ACC112 (cell line): ENCODE measurements at regions not wholly inside any gene's neighbourhood (a gene's known extent, or its start where the extent isn't known, plus 50 kb on each side); places are given as distances from the start of the nearest gene placed in this dataset.

ENCODE experiments used
- H2AFZ ChIP-seq: fragments of 200-600 bp; sonication (generic); one replicate; pipeline ENCODE4 v1.6.0; 2017; ENCODE audit warnings: antibody characterized with exemption, low read length; ENCODE audit not compliant: unreplicated experiment
- H3K27ac ChIP-seq: fragments of 200-600 bp; sonication (generic); 2 replicates; pipeline ENCODE4 v1.5.1; 2014; ENCODE audit warnings: low read depth, mild to moderate bottlenecking, antibody characterized with exemption, low read length, moderate library complexity
- H3K27me3 ChIP-seq: fragments of 200-600 bp; sonication (generic); 2 replicates; pipeline ENCODE4 v1.6.1; 2014; ENCODE audit warnings: mild to moderate bottlenecking, antibody characterized with exemption, low read length, moderate library complexity, mixed read lengths; ENCODE audit not compliant: insufficient read depth
- H3K36me3 ChIP-seq: fragments of 200-600 bp; sonication (generic); 2 replicates; pipeline ENCODE4 v1.6.1; 2016; ENCODE audit warnings: mild to moderate bottlenecking, antibody characterized with exemption, low read length, moderate library complexity, mixed read lengths; ENCODE audit not compliant: insufficient read depth
- H3K4me1 ChIP-seq: fragments of 200-600 bp; sonication (generic); one replicate; pipeline ENCODE4 v1.6.1; 2016; ENCODE audit warnings: low read length, mixed read lengths; ENCODE audit not compliant: insufficient read depth, unreplicated experiment, control insufficient read depth
- H3K4me3 ChIP-seq: fragments of 200-600 bp; sonication (generic); 2 replicates; pipeline ENCODE4 v1.5.1; 2014; ENCODE audit warnings: mild to moderate bottlenecking, low read depth, low read length
- H3K79me2 ChIP-seq: fragments of 200-600 bp; sonication (generic); one replicate; pipeline ENCODE4 v1.6.0; 2016; ENCODE audit warnings: low read length; ENCODE audit not compliant: control insufficient read depth, unreplicated experiment, insufficient read depth

DNA sequence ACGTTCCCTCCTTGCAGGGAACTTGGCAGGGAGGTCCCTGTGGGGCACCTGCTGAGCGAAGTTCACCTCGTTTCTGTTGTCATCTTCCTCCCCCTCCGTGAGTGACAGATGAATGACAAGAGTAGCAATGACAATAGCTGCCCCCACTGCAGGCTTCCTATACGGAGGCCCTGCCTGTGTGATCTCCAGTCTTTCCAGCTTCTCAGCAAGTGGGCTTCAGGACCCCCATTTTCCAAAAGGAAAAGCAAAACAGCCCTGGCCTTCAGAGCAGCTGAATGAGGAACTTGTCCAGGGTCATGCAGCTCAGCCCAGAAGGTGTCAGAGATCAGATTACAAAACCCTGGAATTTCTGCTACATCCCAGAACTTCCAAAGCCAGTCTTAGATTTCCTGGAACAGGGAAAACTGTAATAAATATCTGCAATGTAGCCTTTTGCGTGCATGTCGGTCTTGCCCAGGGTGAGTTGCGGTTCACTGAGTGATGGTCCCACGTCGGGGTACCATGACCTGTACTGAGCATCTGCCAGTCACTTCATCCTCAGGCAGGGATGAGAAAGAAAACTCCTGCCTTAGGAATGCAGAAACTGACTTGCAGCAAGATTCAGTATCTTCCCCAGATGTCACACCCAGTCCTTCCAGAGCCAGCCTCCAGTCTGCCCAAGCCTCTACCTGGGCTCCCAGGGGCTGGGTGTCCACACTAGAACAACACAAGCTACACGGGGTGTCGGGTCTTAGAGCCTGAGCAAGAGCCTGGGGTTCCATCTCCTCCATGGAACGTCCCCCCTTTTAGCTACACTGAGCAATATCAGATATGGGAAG is 1457.0 kb downstream of the BRD1 start:
- Histone ChIP-seq H3K27ac (no peak overlapping the region), H3K36me3 (no peaks in the 10 kb centered on the region), H3K27me3 (no peaks in the 10 kb centered on the region), H2AFZ (no peak overlapping the region), H3K4me3 (no peak overlapping the region), H3K4me1 (no peaks in the 10 kb centered on the region), H3K79me2 (no peaks in the 10 kb centered on the region)

DNA sequence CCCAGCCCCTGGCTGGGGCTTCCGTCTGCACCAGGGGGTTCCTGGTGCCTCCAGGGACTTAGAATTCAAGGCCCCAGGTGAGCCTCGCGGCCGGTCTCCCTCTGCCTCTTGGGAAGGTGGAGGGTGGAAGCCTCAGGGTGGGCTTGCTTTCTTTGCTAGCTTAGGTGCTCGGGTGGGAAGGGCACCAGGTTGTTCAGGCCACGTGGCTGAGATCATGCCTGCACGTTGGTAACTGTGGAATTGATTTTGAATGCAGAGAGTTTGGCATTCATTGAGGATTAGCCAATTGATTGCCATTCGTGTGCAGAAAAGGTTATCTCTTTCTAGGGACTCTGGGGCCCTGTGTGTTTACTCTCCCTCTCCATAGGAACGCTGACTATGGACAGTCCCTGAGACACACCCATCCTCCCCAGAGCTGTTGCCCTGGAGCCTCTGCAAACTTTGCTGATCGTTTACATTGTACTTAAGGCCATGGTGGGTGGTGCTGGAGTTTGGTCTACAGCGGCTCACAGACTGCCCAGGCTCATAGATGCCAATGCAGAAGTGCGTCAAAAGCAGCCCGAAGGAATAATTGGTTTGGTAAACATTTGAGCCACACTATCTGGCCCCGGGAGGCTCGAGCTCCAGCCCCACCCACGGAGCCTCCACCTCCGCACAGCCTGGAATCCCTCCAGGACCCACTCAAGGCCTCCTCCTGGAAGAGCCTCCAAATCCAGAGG is 1457.7 kb downstream of the BRD1 start:
- H2AFZ ChIP-seq, result no peak overlapping the region
- no peaks in the 10 kb centered on the region for H3K4me1 ChIP-seq
- no peaks in the 10 kb centered on the region for H3K79me2 ChIP-seq
- H3K27ac ChIP-seq, result no peak overlapping the region
- H3K36me3 ChIP-seq, result no peaks in the 10 kb centered on the region
- H3K27me3 ChIP-seq, result no peaks in the 10 kb centered on the region
- H3K4me3 ChIP-seq, result no peak overlapping the region

DNA sequence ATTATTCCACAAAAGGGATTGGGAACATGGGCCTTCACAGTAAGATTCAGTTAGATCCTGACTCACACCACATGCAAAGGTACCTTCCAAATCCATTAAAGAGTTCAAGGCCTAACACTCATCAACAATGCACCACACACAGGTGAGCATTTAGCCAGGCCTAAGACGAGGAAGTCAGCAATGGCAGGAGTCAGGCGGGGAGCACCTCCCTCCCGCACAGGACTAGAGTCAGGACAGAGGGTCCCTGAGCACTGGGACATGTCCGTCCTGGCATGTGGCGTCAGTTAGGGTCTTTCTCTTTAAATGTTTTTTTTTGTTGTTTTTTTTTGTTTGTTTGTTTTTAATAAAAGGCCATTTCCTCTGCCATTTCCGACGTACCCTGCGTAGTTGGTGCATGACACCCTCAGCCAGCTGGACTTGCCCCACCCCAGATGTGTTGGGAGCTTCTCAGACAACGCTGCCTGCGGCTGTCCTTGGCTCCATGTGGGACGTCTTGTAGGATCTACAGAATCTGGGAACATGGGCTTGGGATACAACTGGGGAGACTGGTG is 1458.6 kb downstream of the BRD1 start:
- Histone ChIP-seq H2AFZ (no peak overlapping the region), H3K4me3 (no peak overlapping the region), H3K36me3 (no peaks in the 10 kb centered on the region), H3K27ac (no peak overlapping the region), H3K4me1 (no peaks in the 10 kb centered on the region), H3K79me2 (no peaks in the 10 kb centered on the region), H3K27me3 (no peaks in the 10 kb centered on the region)

DNA sequence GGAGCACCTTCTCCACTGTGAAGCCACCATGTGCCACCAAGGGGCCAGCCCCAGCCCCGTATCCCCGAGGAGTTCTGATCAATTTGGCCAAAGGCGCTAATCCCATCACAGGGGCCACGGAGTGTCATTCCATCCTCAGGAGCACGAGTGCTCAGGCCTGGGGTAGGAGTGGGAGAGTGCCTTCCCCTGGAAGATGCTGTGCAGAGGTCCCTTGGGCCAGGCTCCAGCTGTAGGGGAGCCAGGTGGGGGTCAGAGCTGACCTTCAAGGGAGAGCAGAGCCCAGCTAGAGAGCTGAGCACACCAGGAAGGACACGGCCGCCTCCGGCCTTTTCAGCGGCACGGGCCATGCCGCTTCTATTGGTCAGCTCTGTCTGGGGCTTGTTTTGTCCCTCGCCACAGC is 1459.9 kb downstream of the BRD1 start:
- no peak overlapping the region for H3K27ac ChIP-seq

DNA sequence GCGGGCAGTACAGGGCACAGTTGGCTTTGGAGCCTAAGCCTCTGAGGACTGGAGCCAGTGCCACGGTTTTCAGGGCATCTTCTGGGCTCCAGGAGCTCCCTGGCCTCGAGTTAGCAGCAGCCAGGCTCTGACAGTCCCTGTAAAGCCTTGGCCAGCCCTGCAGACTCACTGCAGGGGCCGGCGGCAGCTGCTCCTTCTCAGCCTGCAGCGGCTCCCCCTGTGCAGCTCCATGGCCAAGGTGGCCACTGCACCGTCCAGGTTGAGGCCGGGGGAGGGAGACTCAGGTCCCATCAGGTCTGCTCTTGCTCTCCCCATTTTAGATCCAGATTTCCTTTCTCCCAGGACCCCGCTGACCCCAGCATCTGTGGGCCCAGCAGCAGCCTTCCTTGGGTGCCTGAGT is 1461.1 kb downstream of the BRD1 start:
- H3K27me3 ChIP-seq, result no peaks in the 10 kb centered on the region
- no peaks in the 10 kb centered on the region for H3K36me3 ChIP-seq
- no peak overlapping the region for H3K4me3 ChIP-seq
- no peaks in the 10 kb centered on the region for H3K79me2 ChIP-seq
- H2AFZ ChIP-seq, result no peak overlapping the region
- no peaks in the 10 kb centered on the region for H3K4me1 ChIP-seq
- no peak overlapping the region for H3K27ac ChIP-seq

More for the DNA sequence above, 1459.9 kb downstream of the BRD1 start:
- Histone ChIP-seq H2AFZ (no peak overlapping the region), H3K27me3 (no peaks in the 10 kb centered on the region), H3K4me3 (no peak overlapping the region), H3K79me2 (no peaks in the 10 kb centered on the region), H3K36me3 (no peaks in the 10 kb centered on the region), H3K4me1 (no peaks in the 10 kb centered on the region)

DNA sequence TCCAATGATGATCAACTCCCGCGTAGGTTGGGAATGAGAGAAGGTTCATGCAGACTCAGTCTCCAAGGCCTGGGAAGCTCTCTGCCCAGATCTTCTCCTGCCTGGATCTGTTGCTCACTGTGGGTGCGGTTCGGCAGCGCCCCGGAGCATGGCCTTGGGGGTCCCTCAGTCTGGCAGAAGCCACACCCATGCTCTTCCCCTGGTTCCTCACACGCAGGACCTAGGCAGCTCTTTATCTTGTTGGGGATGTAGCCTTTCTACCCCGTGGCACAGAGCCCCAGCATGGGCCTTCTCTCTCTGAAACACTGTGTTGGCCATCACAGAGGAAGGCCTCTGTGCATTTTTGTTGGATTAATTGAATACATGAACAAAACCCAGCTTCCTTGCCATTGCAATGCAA is 1461.6 kb downstream of the BRD1 start:
- Histone ChIP-seq H3K79me2 (no peaks in the 10 kb centered on the region), H3K4me1 (no peaks in the 10 kb centered on the region), H3K4me3 (no peak overlapping the region), H2AFZ (no peak overlapping the region), H3K27ac (no peak overlapping the region), H3K36me3 (no peaks in the 10 kb centered on the region), H3K27me3 (no peaks in the 10 kb centered on the region)

DNA sequence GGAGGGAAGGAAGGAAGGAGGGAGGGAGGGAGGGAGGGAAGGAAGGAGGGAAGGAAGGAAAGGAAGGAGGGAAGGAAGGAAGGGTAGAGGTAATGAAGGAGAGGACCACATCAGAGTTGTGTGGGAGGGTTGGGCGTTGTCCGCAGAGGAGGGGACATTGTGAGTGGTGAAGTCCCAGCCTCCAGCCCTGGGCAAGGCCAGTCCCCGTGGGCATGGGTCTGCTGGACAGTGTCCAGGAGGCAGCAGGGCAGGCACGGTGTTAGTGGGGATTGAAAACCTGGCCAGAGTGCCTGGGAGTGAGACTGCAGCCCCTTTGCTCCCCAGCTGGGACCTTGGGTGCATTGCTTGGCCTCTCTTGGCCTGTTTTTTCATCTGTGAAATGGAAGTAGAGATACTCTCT is 1462.3 kb downstream of the BRD1 start:
- Histone ChIP-seq H3K36me3 (no peaks in the 10 kb centered on the region), H3K27ac (no peak overlapping the region), H3K4me1 (no peaks in the 10 kb centered on the region), H3K27me3 (no peaks in the 10 kb centered on the region), H2AFZ (no peak overlapping the region), H3K79me2 (no peaks in the 10 kb centered on the region), H3K4me3 (no peak overlapping the region)

DNA sequence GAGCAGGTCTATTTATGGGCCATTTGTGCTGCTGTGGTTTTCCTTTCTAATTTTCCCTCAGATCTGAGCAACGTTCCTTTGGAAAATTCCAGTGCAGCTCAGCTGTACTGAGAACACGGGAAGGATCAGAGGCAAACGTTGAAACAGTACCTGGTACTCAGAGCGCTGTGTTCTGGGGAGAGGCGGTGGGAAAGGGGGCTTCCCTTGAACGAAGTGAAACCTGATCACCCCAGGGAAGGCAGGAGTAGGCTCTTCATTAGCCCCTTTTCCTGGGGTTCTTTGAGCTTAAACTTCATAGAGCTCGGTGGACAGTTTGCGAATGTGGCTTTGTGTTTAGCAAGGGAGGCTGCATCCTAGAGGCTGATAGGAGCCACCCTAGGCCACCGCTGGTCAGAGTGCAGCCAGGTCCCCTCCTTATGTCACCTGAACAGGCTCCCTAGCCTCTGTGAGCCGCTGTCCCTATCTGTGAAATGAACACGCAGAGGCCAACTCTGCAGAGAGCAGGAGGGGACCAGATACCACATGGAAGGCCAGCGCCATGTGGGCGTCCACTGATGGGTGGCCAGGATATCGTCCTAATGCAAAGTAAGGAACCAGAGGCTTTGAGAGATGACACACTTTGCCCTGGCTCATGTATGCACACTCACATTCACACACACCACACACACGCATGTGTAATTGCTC is 1464.8 kb downstream of the BRD1 start:
- no peak overlapping the region for H2AFZ ChIP-seq
- H3K79me2 ChIP-seq, result no peaks in the 10 kb centered on the region
- no peak overlapping the region for H3K27ac ChIP-seq
- H3K4me3 ChIP-seq, result no peak overlapping the region
- H3K27me3 ChIP-seq, result no peaks in the 10 kb centered on the region
- no peaks in the 10 kb centered on the region for H3K4me1 ChIP-seq
- no peaks in the 10 kb centered on the region for H3K36me3 ChIP-seq

DNA sequence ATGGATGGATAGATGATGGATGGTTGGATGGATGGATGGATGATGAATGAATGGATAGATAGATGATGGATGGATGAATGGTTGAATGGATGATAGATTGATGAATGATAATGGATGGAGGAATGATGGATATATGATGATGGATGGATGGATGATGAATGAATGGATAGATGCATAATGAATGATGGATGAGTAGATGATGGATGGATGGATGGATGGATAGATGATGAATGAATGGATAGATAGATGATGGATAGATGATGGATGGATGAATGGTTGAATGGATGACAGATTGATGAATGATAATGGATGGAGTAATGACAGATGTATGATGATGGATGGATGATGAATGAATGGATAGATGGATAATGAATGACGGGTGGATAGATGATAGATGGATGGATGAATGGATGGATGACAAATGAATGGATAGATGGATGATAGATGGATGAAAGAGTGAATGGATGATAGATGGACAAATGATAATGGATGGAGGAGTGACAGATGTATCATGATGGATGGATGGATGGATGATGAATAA is 1466.5 kb downstream of the BRD1 start:
- Histone ChIP-seq H3K79me2 (no peaks in the 10 kb centered on the region), H2AFZ (no peak overlapping the region), H3K4me1 (no peaks in the 10 kb centered on the region), H3K27me3 (no peaks in the 10 kb centered on the region), H3K27ac (no peak overlapping the region), H3K36me3 (no peaks in the 10 kb centered on the region), H3K4me3 (no peak overlapping the region)

DNA sequence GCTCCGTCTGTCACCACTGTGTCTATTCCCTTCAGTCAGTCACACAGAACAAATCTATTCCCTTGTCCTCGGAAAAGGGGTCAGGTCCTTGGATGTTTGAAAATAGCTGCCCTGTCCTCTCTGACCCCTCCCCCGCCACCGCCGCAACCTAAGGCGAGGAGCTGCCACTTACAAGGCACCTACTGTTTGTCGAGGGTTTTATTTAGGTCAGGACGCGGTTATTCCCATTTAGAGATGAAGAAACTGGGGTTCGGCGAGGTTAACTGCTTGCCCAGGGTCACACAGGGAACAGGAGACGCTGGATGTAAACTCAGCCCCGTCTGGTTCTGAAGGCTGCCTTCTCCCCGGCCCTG is 1468.1 kb downstream of the BRD1 start:
- no peak overlapping the region for H2AFZ ChIP-seq
- no peaks in the 10 kb centered on the region for H3K79me2 ChIP-seq
- no peak overlapping the region for H3K27ac ChIP-seq
- H3K27me3 ChIP-seq, result no peaks in the 10 kb centered on the region
- H3K4me3 ChIP-seq, result no peak overlapping the region
- H3K4me1 ChIP-seq, result no peaks in the 10 kb centered on the region
- H3K36me3 ChIP-seq, result no peaks in the 10 kb centered on the region
